Endometrium (tissue), 2 donors: ENCODE measurements at regions not wholly inside any gene's neighbourhood (a gene's known extent, or its start where the extent isn't known, plus 50 kb on each side); places are given as distances from the start of the nearest gene placed in this dataset.

Source experiments
- FAIRE-seq: peaks from 2 replicates; lab custom pipeline; 2012; peaks lifted over from hg19 to GRCh38; lab: Jason Lieb, UNC
- donor health status: control.
- donor health status: control.

GRCh38 chr2:217722883-217723472, 279.8 kb downstream of the TNS1 start:
- FAIRE-seq, result no peak

DNA sequence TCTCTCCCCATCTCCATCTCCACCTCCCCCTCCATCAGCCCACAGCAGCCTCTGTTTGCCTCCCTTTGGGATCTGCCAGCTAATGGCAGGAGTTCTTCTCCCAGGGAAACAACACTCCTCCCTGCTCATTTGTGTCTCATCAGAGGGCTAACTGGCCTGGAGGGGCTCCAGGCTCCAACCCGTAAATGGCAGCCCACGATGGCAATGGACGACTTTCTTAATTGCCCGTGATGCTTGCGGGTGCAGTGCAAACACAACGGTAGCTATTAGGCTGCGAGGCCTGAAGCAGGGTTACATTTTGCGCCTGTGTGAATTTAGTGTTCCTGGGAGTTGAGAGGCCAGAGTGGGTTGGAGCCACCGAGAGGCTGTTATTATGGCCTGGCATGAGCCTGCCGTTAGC, 285.1 kb downstream of the TNS1 start:
- FAIRE-seq, result no peak

DNA sequence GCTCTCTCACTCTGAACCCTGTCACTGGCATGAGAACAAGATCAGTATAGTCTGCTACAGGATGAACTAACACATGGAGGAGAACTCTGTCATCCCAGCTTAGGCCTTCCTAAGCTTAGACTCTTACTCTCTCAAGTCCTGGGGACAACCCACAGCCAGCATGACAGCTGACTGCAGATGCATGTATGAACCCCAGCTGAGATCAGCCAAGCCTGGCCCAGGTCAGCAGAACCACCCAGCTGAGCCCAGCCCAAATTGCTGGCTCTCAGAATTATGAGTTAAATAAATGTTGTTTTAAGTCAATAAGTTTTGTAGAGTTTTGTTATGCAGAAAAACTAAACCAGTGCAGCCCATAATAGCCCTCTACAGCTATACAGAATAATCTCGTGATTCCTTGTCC, 287.3 kb downstream of the TNS1 start:
- no peak for FAIRE-seq

DNA sequence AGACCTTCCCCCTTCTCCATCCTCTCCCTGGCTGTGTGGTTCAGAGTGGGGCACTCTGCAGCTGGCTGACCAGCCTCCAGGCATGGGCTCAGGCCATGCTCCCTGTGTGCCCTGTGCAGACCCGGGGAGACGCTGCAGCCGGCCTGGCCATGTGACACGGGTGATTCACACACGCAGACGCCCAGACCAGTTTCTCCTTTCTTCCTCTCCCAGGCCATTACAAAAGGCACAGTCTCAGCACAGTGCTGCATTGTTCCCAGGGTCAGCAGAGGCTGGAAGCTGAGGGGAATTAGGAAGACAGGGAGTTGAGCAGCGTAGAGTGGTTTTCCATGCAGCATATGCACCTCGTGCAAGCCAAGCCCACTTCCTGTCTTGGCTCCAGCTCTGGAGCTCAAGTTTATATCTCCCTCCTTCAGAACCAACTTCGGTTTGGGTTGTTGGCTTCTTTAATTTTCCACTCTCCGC, 288.5 kb downstream of the TNS1 start:
- FAIRE-seq, result no peak

DNA sequence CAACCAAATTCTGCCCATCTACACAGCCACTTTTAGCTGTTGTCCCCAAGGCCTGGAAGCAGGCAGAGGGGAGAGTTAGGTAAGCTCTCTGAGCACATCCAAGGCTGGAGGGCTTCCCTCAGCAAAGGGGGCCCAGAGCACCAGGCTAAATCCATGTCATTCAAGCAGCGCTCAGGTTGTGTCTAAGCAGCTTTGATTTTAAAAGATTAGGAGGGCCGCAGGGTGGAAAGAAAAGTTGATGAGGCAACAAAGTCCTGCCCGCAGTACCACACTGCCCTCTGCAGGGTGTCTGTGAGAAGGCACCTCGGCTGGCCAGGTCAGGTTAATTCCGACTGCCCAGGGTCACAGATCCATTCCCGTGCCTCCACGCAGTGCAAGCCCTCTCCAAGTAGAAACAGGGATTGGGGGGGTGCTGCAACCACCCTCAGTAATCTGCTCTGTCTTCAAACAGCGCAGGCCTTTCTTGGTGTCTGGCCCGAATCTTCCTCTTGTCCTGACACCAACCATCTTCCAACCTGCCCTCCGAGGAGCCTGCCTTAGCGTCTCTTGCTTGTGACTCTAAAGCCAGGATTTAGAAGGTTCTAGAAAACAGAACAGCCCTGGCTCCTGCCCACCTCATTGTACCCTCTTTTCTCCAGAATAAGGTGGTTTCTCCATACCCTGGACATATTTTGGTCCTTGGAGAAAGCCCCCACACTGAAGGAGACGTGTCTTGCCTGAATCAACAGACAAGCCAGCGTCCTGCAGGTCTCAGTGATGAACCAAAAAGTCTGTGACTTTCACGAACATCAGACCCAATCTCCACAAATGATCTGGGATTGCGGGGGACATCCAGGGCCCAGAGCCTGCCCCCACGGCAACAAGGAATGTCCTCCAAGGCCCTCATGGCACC, 289.2 kb downstream of the TNS1 start:
- no peak for FAIRE-seq

- FAIRE-seq, result no peak
Measured at GRCh38 chr2:217712431-217712830, 290.4 kb downstream of the TNS1 start.

GRCh38 chr2:217711188-217711587, 291.6 kb downstream of the TNS1 start:
- no peak for FAIRE-seq

- FAIRE-seq, result no peak
Measured at GRCh38 chr2:217710211-217710765, 292.5 kb downstream of the TNS1 start.

- FAIRE-seq, result no peak
Measured at GRCh38 chr2:217709478-217710210, 293.2 kb downstream of the TNS1 start.

- FAIRE-seq, result no peak
Measured at GRCh38 chr2:217707131-217707611, 295.6 kb downstream of the TNS1 start.

- FAIRE-seq, result no peak
Measured at GRCh38 chr2:217706513-217706912, 296.3 kb downstream of the TNS1 start.

GRCh38 chr2:217706095-217706494, 296.7 kb downstream of the TNS1 start:
- FAIRE-seq, result no peak

- FAIRE-seq, result no peak
Measured at GRCh38 chr2:217705461-217705860, 297.3 kb downstream of the TNS1 start.

DNA sequence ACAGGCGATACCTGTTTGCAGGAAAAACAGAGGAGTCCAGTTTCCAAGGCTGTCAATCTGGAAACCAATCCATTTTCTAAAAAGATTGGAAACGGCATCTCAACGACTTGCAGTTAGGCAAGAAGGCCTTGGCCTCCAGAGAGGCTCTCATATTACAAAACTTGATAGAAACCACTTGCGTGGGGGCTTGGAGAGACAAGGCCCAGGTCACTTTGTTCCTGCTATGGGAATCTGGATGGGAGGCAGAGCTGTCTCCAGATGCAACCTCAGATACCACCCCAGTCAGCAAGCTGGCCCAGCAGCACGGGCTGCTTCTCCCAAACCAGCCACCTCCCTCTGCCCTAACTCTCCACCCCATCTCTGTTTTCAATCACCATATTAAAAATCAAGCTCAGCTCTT, 298.8 kb downstream of the TNS1 start:
- FAIRE-seq, result peak; percentile 60

DNA sequence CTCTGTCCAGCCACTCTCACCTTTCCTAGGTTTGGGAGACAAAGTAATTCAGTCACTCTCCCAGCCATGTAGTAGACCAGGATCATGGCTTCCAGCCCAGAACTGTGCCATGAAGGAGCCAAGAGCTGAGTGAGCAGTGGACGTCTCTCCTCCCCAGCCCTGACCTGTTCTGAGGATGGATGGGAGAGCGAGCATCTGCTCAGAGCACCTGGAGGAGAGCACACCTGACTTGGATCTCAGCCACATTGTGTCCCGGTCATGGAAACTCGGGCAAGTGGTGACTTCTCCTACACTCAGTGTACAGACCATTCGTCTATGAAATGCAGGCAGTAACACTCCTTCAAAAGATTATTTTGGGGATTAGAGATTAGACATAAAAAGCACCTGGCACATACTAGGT, 299.7 kb downstream of the TNS1 start:
- no peak for FAIRE-seq

DNA sequence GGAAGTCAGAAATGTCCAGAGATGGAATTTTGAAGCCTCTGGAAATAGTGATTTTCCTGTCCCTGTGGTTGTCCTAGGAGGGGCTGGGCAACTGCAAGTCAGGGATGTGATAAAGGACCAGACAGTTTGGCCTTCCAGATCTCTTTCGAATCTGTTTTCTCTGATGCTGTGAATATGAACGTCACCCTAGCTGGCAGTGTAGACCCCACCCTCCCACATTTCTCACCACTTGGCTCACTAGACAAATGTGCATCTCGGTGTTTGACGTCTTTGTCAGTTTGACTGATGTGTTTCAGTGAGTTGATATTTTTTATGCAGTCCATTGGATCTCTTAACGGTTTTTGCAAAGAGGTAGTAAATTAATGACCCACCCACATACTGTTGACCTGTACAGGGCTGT, 301.2 kb downstream of the TNS1 start:
- no peak for FAIRE-seq

DNA sequence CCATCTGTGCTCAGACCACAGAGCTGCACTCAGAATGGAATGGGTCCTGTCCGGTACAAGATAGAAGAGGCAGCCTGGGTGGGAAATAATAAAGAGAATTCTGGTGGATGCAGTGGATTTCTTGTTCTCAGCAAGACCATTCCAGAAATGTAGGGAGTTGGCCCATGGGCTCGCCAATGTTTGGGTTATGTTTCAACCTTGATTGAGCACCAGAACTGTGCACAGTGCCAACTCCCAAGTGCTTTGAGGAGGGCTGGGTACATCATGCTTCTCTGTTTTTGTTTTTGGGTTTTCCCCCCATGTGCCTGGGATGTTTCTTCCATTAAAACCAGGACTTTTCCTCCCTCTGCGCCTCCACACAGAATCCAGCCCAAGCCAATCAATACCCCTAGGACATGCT, 304.1 kb downstream of the TNS1 start:
- FAIRE-seq, result no peak

- no peak for FAIRE-seq
Measured at GRCh38 chr2:217695033-217695520, 307.7 kb downstream of the TNS1 start.

DNA sequence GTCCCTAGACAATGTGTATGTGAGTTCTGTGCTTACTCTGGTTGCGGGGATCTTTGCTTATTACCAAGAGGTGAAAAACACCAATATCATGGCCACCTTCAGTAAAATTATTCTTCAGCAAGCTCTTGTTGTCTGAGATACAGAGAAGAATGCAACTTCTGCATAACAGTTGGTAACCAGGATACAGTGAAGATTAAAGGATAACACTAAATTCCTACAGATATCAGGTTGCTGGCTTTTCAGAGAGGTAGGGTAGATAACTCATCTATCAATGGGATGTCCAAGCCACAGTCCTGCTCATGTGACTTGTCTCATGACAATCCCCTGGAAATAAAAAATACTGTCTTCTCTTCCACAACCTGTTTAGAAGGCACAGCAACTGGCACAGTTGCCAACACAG, 308.5 kb downstream of the TNS1 start:
- no peak for FAIRE-seq

GRCh38 chr2:217693363-217693762, 309.4 kb downstream of the TNS1 start:
- no peak for FAIRE-seq

GRCh38 chr2:217691920-217692666, 310.7 kb downstream of the TNS1 start:
- FAIRE-seq, result no peak

GRCh38 chr2:217691516-217691915, 311.3 kb downstream of the TNS1 start:
- FAIRE-seq, result no peak
